Ishikawa (cell line): ENCODE measurements at regions not wholly inside any gene's neighbourhood (a gene's known extent, or its start where the extent isn't known, plus 50 kb on each side); places are given as distances from the start of the nearest gene placed in this dataset.

Source experiments
- CEBPB ChIP-seq: IDR thresholded peaks from 2 replicates; pipeline ENCODE4 v1.6.1; 2012
- EGR1 ChIP-seq: IDR thresholded peaks from 2 replicates; pipeline ENCODE4 v1.6.1; 2012
- EP300 ChIP-seq: IDR thresholded peaks from 2 replicates; pipeline ENCODE4 v1.6.1; 2012; ENCODE audit warnings: borderline replicate concordance
- FOXM1 ChIP-seq: IDR thresholded peaks from 2 replicates; pipeline ENCODE4 v1.6.1; 2012; ENCODE audit warnings: low read depth, borderline replicate concordance
- MAX ChIP-seq: IDR thresholded peaks from 2 replicates; pipeline ENCODE4 v1.6.1; 2012
- NFIC ChIP-seq: IDR thresholded peaks from 2 replicates; pipeline ENCODE4 v1.6.1; 2012
- RAD21 ChIP-seq: IDR thresholded peaks from 2 replicates; pipeline ENCODE4 v1.6.1; 2012; ENCODE audit warnings: low read depth
- REST ChIP-seq: IDR thresholded peaks from 2 replicates; pipeline ENCODE4 v1.6.1; 2012; ENCODE audit warnings: low read depth, mild to moderate bottlenecking

- TF ChIP-seq CEBPB, result no peak
- no peak for TF ChIP-seq MAX
- TF ChIP-seq RAD21, result no peak
- TF ChIP-seq EGR1, result no peak
- no peak for TF ChIP-seq EP300
- TF ChIP-seq REST, result no peak
- no peak for TF ChIP-seq FOXM1
- TF ChIP-seq NFIC, result no peak
These were observed 872.0 kb upstream of the FLRT2 start for GRCh38 chr14:84657911-84658310.
